ENCODE measurements at regions not wholly inside any gene's neighbourhood (a gene's known extent, or its start where the extent isn't known, plus 50 kb on each side); places are given as distances from the start of the nearest gene placed in this dataset.

GRCh38 chr1:55749975-55750627 is 534.9 kb upstream of the USP24 start:
- intact Hi-C loops (cut with DNase I), result no loop called here
- Histone ChIP-seq H3K36me3 (replicated peaks in 1 of 2; ENCODE audit: insufficient read depth in 1 of 2, low read depth in 2 of 2) (no peaks in the 10 kb centered on the region), H3K4me3 (no peak overlapping the region), H3K4me1 (no peaks in the 10 kb centered on the region), H3K9me3 (no peaks in the 10 kb centered on the region), H3K27me3 (no peaks in the 10 kb centered on the region), H3K27ac (no peak overlapping the region)
- no peak for TF ChIP-seq POLR2A (IDR thresholded peaks at IDR 0.05)
- TF ChIP-seq, protein P1, sequence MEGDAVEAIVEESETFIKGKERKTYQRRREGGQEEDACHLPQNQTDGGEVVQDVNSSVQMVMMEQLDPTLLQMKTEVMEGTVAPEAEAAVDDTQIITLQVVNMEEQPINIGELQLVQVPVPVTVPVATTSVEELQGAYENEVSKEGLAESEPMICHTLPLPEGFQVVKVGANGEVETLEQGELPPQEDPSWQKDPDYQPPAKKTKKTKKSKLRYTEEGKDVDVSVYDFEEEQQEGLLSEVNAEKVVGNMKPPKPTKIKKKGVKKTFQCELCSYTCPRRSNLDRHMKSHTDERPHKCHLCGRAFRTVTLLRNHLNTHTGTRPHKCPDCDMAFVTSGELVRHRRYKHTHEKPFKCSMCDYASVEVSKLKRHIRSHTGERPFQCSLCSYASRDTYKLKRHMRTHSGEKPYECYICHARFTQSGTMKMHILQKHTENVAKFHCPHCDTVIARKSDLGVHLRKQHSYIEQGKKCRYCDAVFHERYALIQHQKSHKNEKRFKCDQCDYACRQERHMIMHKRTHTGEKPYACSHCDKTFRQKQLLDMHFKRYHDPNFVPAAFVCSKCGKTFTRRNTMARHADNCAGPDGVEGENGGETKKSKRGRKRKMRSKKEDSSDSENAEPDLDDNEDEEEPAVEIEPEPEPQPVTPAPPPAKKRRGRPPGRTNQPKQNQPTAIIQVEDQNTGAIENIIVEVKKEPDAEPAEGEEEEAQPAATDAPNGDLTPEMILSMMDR (IDR thresholded peaks at IDR 0.05), result no peak
- WGBS, 2 donors, result 78 to 83% methylated on average over 6 of the region's 6 CpGs
- ATAC-seq (no peak), DNase-seq (no peak)

- intact Hi-C loops (cut with DNase I), result no loop called here
- no peaks in the 10 kb centered on the region for H3K27me3 ChIP-seq
- H3K4me3 ChIP-seq, result no peak overlapping the region
- no peak overlapping the region for H3K27ac ChIP-seq
- no peaks in the 10 kb centered on the region for H3K36me3 ChIP-seq (replicated peaks in 1 of 2; ENCODE audit: insufficient read depth in 1 of 2, low read depth in 2 of 2)
- DNase-seq, result no peak
- 78 to 86% methylated on average over 5 of the region's 5 CpGs for WGBS, 2 donors
- ATAC-seq, result no peak
- TF ChIP-seq, protein P1 (IDR thresholded peaks at IDR 0.05), result no peak
- no peak for TF ChIP-seq POLR2A (IDR thresholded peaks at IDR 0.05)
- H3K9me3 ChIP-seq, result no peaks in the 10 kb centered on the region
- no peaks in the 10 kb centered on the region for H3K4me1 ChIP-seq
These were observed 532.3 kb upstream of the USP24 start for GRCh38 chr1:55747408-55747841.

GRCh38 chr1:55746710-55747109 is 531.5 kb upstream of the USP24 start:
- no peaks in the 10 kb centered on the region for H3K9me3 ChIP-seq
- ATAC-seq (no peak), DNase-seq (no peak)
- H3K4me1 ChIP-seq, result no peaks in the 10 kb centered on the region
- H3K27me3 ChIP-seq, result no peaks in the 10 kb centered on the region
- intact Hi-C loops (cut with DNase I), result no loop called here
- H3K27ac ChIP-seq, result no peak overlapping the region
- no peak for TF ChIP-seq POLR2A (IDR thresholded peaks at IDR 0.05)
- TF ChIP-seq, protein P1 (IDR thresholded peaks at IDR 0.05), result no peak
- no peak overlapping the region for H3K4me3 ChIP-seq
- H3K36me3 ChIP-seq (replicated peaks in 1 of 2; ENCODE audit: insufficient read depth in 1 of 2, low read depth in 2 of 2), result no peaks in the 10 kb centered on the region

DNA sequence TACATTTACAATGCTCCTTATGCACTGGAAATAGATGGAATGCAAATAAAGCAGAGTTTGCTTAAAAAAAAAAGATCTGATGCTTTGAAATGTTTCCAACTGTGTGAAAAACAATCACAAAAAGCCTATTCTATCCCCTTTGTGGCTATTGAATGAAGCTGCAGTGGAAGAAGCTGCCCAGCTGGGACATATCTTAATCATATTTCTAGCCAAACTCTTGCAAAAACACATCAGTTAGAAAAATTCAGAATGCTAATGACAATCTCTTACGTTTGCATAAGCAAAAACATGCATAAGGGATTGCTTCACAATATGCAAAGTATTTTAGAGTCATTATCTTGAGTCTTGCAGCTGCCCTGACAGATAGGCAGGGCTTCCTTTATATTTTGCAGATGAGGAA is 526.4 kb upstream of the USP24 start:
- no peaks in the 10 kb centered on the region for H3K27me3 ChIP-seq
- H3K27ac ChIP-seq, result no peak overlapping the region
- WGBS, 2 donors, result 64% methylated on average over 1 of the region's 1 CpG
- DNase-seq (no peak), ATAC-seq (no peak)
- TF ChIP-seq POLR2A (IDR thresholded peaks at IDR 0.05), result no peak
- TF ChIP-seq, protein P1 (IDR thresholded peaks at IDR 0.05), result no peak
- H3K4me1 ChIP-seq, result no peaks in the 10 kb centered on the region
- no peaks in the 10 kb centered on the region for H3K9me3 ChIP-seq
- intact Hi-C loops (cut with DNase I), result no loop called here
- no peaks in the 10 kb centered on the region for H3K36me3 ChIP-seq (replicated peaks in 1 of 2; ENCODE audit: insufficient read depth in 1 of 2, low read depth in 2 of 2)
- H3K4me3 ChIP-seq, result no peak overlapping the region

GRCh38 chr1:55735106-55735505 is 519.9 kb upstream of the USP24 start:
- no peaks in the 10 kb centered on the region for H3K9me3 ChIP-seq
- ATAC-seq, result no peak
- H3K4me1 ChIP-seq, result no peaks in the 10 kb centered on the region
- no peaks in the 10 kb centered on the region for H3K36me3 ChIP-seq (replicated peaks in 1 of 2; ENCODE audit: insufficient read depth in 1 of 2, low read depth in 2 of 2)
- DNase-seq, result no peak
- H3K4me3 ChIP-seq, result no peak overlapping the region
- TF ChIP-seq, protein P1 (IDR thresholded peaks at IDR 0.05), result no peak
- TF ChIP-seq POLR2A (IDR thresholded peaks at IDR 0.05), result no peak
- H3K27me3 ChIP-seq, result no peaks in the 10 kb centered on the region
- intact Hi-C loops (cut with DNase I), result no loop called here
- H3K27ac ChIP-seq, result no peak overlapping the region
